WTC11 (cell line): ENCODE measurements at regions not wholly inside any gene's neighbourhood (a gene's known extent, or its start where the extent isn't known, plus 50 kb on each side); places are given as distances from the start of the nearest gene placed in this dataset.

Experiments
- ATAC-seq: fragments of 200-7000 bp; cut with Tn5 transposase; 2 replicates; pipeline ENCODE4 v1.10.0; 2021; ENCODE audit warnings: mild to moderate bottlenecking, moderate library complexity
- CTCF ChIA-PET: fragments of 300-600 bp; sonication (Branson Sonifier 250); formaldehyde crosslinking; loops from one replicate; lab custom pipeline; 2021; ENCODE audit warnings: antibody characterized with exemption; lab: Charles Lee
- POLR2A ChIA-PET: fragments of 350-600 bp; sonication (Branson Sonifier 250); formaldehyde crosslinking; loops from one replicate; lab custom pipeline; 2021; ENCODE audit warnings: antibody characterized with exemption; lab: Charles Lee
- DNase-seq: peaks from one replicate; pipeline ENCODE4 v3.0.0; 2021; ENCODE audit warnings: low spot score
- H3K27ac Mint-ChIP-seq: 2 replicates; pipeline ENCODE4 v1.8.0; 2021; ENCODE audit warnings: mixed read lengths
- H3K27me3 Mint-ChIP-seq: 2 replicates; pipeline ENCODE4 v1.8.0; 2021; ENCODE audit warnings: low read depth, mild to moderate bottlenecking, moderate library complexity, mixed read lengths
- H3K36me3 Mint-ChIP-seq: 2 replicates; pipeline ENCODE4 v1.8.0; 2021; ENCODE audit warnings: mixed read lengths
- H3K4me1 Mint-ChIP-seq: 2 replicates; pipeline ENCODE4 v1.8.0; 2022; ENCODE audit warnings: mixed read lengths
- H3K4me3 Mint-ChIP-seq: 2 replicates; pipeline ENCODE4 v1.8.0; 2021; ENCODE audit warnings: mild to moderate bottlenecking, moderate library complexity, mixed read lengths
- H3K9me3 Mint-ChIP-seq: 2 replicates; pipeline ENCODE4 v1.8.0; 2021; ENCODE audit warnings: mixed read lengths
- CREB1 ChIP-seq: sonication (generic); formaldehyde crosslinking; IDR thresholded peaks from 2 replicates; pipeline ENCODE4 v1.8.0; 2023; ENCODE audit warnings: mild to moderate bottlenecking, missing genetic modification reagents
- CTCF ChIP-seq: fragments of 200-600 bp; IDR thresholded peaks from 2 replicates; pipeline ENCODE4 v1.8.0; 2022; ENCODE audit warnings: antibody characterized with exemption
- E2F5 ChIP-seq: sonication (generic); formaldehyde crosslinking; IDR thresholded peaks from 2 replicates; pipeline ENCODE4 v1.8.1; 2022; ENCODE audit warnings: mild to moderate bottlenecking, moderate library complexity, missing genetic modification reagents
- FOXJ3 ChIP-seq: sonication (generic); formaldehyde crosslinking; IDR thresholded peaks from 2 replicates; pipeline ENCODE4 v1.9.0; 2021; ENCODE audit warnings: missing genetic modification reagents, mild to moderate bottlenecking, borderline replicate concordance
- GTF2I ChIP-seq: fragments of 250-450 bp; sonication (Bioruptor Pico); conservative IDR thresholded peaks from 2 replicates; pipeline ENCODE4 v1.4.0; 2021; ENCODE audit warnings: mild to moderate bottlenecking
- IRF1 ChIP-seq: sonication (generic); formaldehyde crosslinking; IDR thresholded peaks from 2 replicates; pipeline ENCODE4 v1.8.0; 2023; ENCODE audit warnings: missing genetic modification reagents
- ZBTB21 ChIP-seq: sonication (generic); formaldehyde crosslinking; IDR thresholded peaks from 2 replicates; pipeline ENCODE4 v1.8.1; 2023; ENCODE audit warnings: mild to moderate bottlenecking, missing genetic modification reagents, borderline replicate concordance
- ZNF532 ChIP-seq: fragments of 250-450 bp; sonication (Bioruptor Pico); IDR thresholded peaks from 2 replicates; pipeline ENCODE4 v1.9.0; 2021; ENCODE audit warnings: mild to moderate bottlenecking, borderline replicate concordance

GRCh38 chr10:123580426-123580825, 85.7 kb upstream of the GPR26 start:
- peaks cover 19% of the 10 kb centered on the region for H3K27me3 Mint-ChIP-seq
- ATAC-seq (no peak), DNase-seq (no peak)
- H3K4me1 Mint-ChIP-seq = peaks cover 18% of the 10 kb centered on the region
- no peaks in the 10 kb centered on the region for H3K36me3 Mint-ChIP-seq
- H3K27ac Mint-ChIP-seq = no peak overlapping the region
- no peak for TF ChIP-seq ZNF532
- no peak for TF ChIP-seq IRF1 (CRISPR knock-in tag)
- no peak for TF ChIP-seq E2F5 (CRISPR knock-in tag)
- H3K4me3 Mint-ChIP-seq = no peak overlapping the region
- no peaks in the 10 kb centered on the region for H3K9me3 Mint-ChIP-seq
- ChIA-PET CTCF (interaction anchor here (0.9 to 1.1 kb wide), 2 partner anchors 8 to 83 kb away, joined by 3 to 4 read pairs; no protein-coding TSS in a partner anchor), POLR2A (no interaction called here)

- ATAC-seq = no peak
- peaks cover 19% of the 10 kb centered on the region for H3K27me3 Mint-ChIP-seq
- no peak overlapping the region for H3K4me3 Mint-ChIP-seq
Observed at GRCh38 chr10:123581656-123582055, 84.5 kb upstream of the GPR26 start.

GRCh38 chr10:123582084-123582989, 83.8 kb upstream of the GPR26 start:
- Mint-ChIP-seq H3K27ac (no peak overlapping the region), H3K27me3 (peaks cover 19% of the 10 kb centered on the region), H3K36me3 (no peaks in the 10 kb centered on the region), H3K9me3 (no peaks in the 10 kb centered on the region), H3K4me1 (peaks cover 27% of the 10 kb centered on the region), H3K4me3 (no peak overlapping the region)
- TF ChIP-seq CREB1 (CRISPR knock-in tag) (no peak), ZBTB21 (peak; percentile 64; the same call in 1 of the 2 replicates), CTCF (peak; percentile 60), GTF2I (0 out of 2 replicates have a peak, but pooled peaks have one; percentile 58)
- DNase-seq (peak; percentile 92), ATAC-seq (peak; percentile 68)
- ChIA-PET CTCF (interaction anchor here (0.5 to 5.8 kb wide), 29 partner anchors 10 to 809 kb away, joined by 3 to 105 read pairs (median 4); partner anchors contain the start of genes CPXM2 and GPR26), POLR2A (no interaction called here)

More at GRCh38 chr10:123581656-123582055, 84.5 kb upstream of the GPR26 start:
- H3K9me3 Mint-ChIP-seq = no peaks in the 10 kb centered on the region
- H3K36me3 Mint-ChIP-seq = no peaks in the 10 kb centered on the region
- no peak for DNase-seq
- ChIA-PET POLR2A (no interaction called here), CTCF (interaction anchor here (0.9 to 5.8 kb wide), 17 partner anchors 9 to 809 kb away, joined by 3 to 105 read pairs (median 4); partner anchors contain the start of genes CPXM2 and GPR26)
- no peak overlapping the region for H3K27ac Mint-ChIP-seq
- no peak for TF ChIP-seq FOXJ3
- H3K4me1 Mint-ChIP-seq = peaks cover 27% of the 10 kb centered on the region
